ENCODE measurements at regions not wholly inside any gene's neighbourhood (a gene's known extent, or its start where the extent isn't known, plus 50 kb on each side); places are given as distances from the start of the nearest gene placed in this dataset.

DNA sequence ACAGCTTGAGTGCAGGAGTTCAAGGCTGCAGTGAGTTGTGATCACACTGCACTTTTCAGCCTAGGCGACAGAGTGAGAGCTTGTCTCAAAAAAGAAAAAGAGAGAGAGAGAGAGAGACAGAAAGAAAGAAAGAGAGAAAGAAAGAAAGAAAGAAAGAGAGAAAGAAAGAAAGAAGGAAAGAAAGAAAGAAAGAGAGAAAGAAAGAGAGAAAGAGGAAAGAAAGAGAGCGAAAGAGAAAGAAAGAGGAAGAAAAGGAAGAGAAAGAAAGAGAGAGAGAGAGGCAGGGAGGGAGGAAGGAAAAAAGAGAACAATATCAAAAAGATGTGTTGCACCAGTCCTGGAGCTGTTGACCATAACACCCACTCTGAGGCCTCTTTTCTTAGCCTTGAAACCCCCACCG is 89.8 kb upstream of the MBOAT2 start:
- no peak for DNase-seq (ENCODE audit: low read depth in 2 of 2)
- Histone ChIP-seq H3K4me1 (ENCODE audit: control insufficient read depth, extremely low read depth, insufficient read depth, low read length) (no peaks in the 10 kb centered on the region), H2AFZ (ENCODE audit: low read length) (no peak overlapping the region), H3K9ac (ENCODE audit: insufficient read depth, low read length) (no peak overlapping the region), H3K4me3 (replicated peaks in 1 of 4; ENCODE audit: control extremely low read depth in 1 of 4, insufficient read depth in 1 of 4, low read depth in 3 of 4, low read length in 4 of 4) (no peak overlapping the region), H3K79me2 (ENCODE audit: control insufficient read depth, insufficient read depth, low read length) (no peaks in the 10 kb centered on the region), H3K27me3 (ENCODE audit: control insufficient read depth, insufficient read depth, low read length) (no peaks in the 10 kb centered on the region), H4K20me1 (ENCODE audit: control insufficient read depth, extremely low read depth, insufficient read depth, low read length) (no peaks in the 10 kb centered on the region), H3K4me2 (ENCODE audit: extremely low read depth, insufficient read depth, low read length) (no peak overlapping the region), H3K27ac (ENCODE audit: insufficient read depth, low read length) (no peak overlapping the region), H3K36me3 (ENCODE audit: control insufficient read depth, insufficient read depth, low read length) (no peaks in the 10 kb centered on the region), H3K9me3 (ENCODE audit: control insufficient read depth, insufficient read depth, low read depth, low read length) (no peaks in the 10 kb centered on the region)
- TF ChIP-seq, protein P1, sequence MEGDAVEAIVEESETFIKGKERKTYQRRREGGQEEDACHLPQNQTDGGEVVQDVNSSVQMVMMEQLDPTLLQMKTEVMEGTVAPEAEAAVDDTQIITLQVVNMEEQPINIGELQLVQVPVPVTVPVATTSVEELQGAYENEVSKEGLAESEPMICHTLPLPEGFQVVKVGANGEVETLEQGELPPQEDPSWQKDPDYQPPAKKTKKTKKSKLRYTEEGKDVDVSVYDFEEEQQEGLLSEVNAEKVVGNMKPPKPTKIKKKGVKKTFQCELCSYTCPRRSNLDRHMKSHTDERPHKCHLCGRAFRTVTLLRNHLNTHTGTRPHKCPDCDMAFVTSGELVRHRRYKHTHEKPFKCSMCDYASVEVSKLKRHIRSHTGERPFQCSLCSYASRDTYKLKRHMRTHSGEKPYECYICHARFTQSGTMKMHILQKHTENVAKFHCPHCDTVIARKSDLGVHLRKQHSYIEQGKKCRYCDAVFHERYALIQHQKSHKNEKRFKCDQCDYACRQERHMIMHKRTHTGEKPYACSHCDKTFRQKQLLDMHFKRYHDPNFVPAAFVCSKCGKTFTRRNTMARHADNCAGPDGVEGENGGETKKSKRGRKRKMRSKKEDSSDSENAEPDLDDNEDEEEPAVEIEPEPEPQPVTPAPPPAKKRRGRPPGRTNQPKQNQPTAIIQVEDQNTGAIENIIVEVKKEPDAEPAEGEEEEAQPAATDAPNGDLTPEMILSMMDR (conservative IDR thresholded peaks at IDR 0.05 in 1 of 2, IDR thresholded peaks at IDR 0.05 in 1 of 2; ENCODE audit: low read depth in 1 of 2, low read length in 2 of 2), result no peak
- no peak for TF ChIP-seq EZH2 (IDR thresholded peaks at IDR 0.05; ENCODE audit: low read length, missing control alignments)

DNA sequence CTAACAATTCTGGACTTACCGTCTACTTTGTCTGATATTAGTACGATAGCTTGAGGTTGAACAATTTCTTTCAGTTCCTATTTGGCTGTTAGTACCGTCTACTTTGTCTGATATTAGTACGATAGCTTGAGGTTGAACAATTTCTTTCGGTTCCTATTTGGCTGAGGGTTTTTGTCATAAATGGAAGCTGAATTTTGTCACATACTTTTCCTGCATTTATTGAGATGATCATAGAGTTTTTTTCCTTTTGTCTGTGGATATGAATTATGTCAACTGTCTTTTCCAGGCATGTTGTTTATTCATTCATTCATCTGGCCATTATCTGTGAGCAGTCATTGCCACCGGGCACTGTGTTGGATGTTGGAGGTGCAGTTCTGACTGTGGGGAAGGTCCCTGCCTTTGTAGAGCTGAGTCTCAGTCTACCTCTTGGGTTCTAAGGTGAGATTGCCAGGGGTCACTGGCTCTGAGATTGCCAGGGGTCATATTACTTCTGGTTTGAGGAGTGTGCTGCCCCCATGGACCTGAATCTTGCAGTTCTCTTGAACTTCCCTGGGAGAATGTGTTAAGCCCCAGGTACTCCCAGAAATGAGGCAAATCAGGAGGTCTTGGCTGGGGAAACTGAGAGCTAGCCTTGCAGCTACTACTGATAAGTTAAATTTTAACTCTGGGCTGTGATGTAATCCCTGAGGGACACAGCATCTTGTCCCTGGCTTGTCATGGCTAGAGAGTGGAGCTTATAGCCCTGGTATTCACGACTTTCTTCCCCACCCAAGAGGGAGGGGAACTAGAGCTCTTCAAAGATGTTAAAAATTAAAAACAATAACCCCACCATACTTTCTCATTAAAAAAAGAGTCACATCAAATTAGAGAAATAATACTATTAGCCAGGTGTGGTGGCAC is 89.1 kb upstream of the MBOAT2 start:
- no peak for TF ChIP-seq EZH2 (IDR thresholded peaks at IDR 0.05; ENCODE audit: low read length, missing control alignments)
- TF ChIP-seq, protein P1 (conservative IDR thresholded peaks at IDR 0.05 in 1 of 2, IDR thresholded peaks at IDR 0.05 in 1 of 2; ENCODE audit: low read depth in 1 of 2, low read length in 2 of 2), result no peak
- peaks cover 2% of the 10 kb centered on the region for H3K4me1 ChIP-seq (ENCODE audit: control insufficient read depth, extremely low read depth, insufficient read depth, low read length)
- no peaks in the 10 kb centered on the region for H3K36me3 ChIP-seq (ENCODE audit: control insufficient read depth, insufficient read depth, low read length)
- no peaks in the 10 kb centered on the region for H4K20me1 ChIP-seq (ENCODE audit: control insufficient read depth, extremely low read depth, insufficient read depth, low read length)
- no peaks in the 10 kb centered on the region for H3K79me2 ChIP-seq (ENCODE audit: control insufficient read depth, insufficient read depth, low read length)
- no peaks in the 10 kb centered on the region for H3K9me3 ChIP-seq (ENCODE audit: control insufficient read depth, insufficient read depth, low read depth, low read length)
- no peak overlapping the region for H3K4me3 ChIP-seq (replicated peaks in 1 of 4; ENCODE audit: control extremely low read depth in 1 of 4, insufficient read depth in 1 of 4, low read depth in 3 of 4, low read length in 4 of 4)
- no peak overlapping the region for H3K27ac ChIP-seq (ENCODE audit: insufficient read depth, low read length)
- no peaks in the 10 kb centered on the region for H3K27me3 ChIP-seq (ENCODE audit: control insufficient read depth, insufficient read depth, low read length)
- no peak overlapping the region for H3K4me2 ChIP-seq (ENCODE audit: extremely low read depth, insufficient read depth, low read length)
- no peak overlapping the region for H3K9ac ChIP-seq (ENCODE audit: insufficient read depth, low read length)
- no peak overlapping the region for H2AFZ ChIP-seq (ENCODE audit: low read length)
- DNase-seq (ENCODE audit: low read depth in 2 of 2), result no peak

DNA sequence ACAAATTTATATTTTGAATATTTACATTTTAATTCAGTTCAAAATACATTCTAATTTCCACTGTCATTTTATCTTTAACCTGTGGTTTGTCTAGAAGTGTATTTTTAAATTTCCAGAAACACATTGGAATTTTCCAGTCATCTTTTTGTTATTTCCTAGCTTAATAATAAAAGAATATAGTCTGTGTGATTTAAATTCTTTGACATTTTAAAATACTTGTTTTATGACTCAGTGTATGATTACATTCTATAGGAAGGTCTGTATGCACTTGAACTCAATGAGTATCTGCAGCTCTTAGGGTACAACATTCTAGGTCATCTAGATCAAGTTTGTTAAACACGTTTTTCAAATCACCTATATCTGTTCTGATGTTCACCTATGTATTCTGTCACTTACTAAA is 88.3 kb upstream of the MBOAT2 start:
- Histone ChIP-seq H3K27ac (ENCODE audit: insufficient read depth, low read length) (no peak overlapping the region), H3K4me2 (ENCODE audit: extremely low read depth, insufficient read depth, low read length) (no peak overlapping the region)
- peak in 1 of 2 donors; percentile 36 for DNase-seq (ENCODE audit: low read depth in 2 of 2)

More for the DNA sequence above, 88.3 kb upstream of the MBOAT2 start:
- Histone ChIP-seq H3K9ac (ENCODE audit: insufficient read depth, low read length) (no peak overlapping the region), H3K9me3 (ENCODE audit: control insufficient read depth, insufficient read depth, low read depth, low read length) (no peaks in the 10 kb centered on the region), H2AFZ (ENCODE audit: low read length) (no peak overlapping the region), H3K79me2 (ENCODE audit: control insufficient read depth, insufficient read depth, low read length) (no peaks in the 10 kb centered on the region), H3K4me1 (ENCODE audit: control insufficient read depth, extremely low read depth, insufficient read depth, low read length) (peaks cover 2% of the 10 kb centered on the region), H3K4me3 (replicated peaks in 1 of 4; ENCODE audit: control extremely low read depth in 1 of 4, insufficient read depth in 1 of 4, low read depth in 3 of 4, low read length in 4 of 4) (no peak overlapping the region), H4K20me1 (ENCODE audit: control insufficient read depth, extremely low read depth, insufficient read depth, low read length) (no peaks in the 10 kb centered on the region), H3K36me3 (ENCODE audit: control insufficient read depth, insufficient read depth, low read length) (no peaks in the 10 kb centered on the region), H3K27me3 (ENCODE audit: control insufficient read depth, insufficient read depth, low read length) (no peaks in the 10 kb centered on the region)
- no peak for TF ChIP-seq EZH2 (IDR thresholded peaks at IDR 0.05; ENCODE audit: low read length, missing control alignments)
- TF ChIP-seq, protein P1 (conservative IDR thresholded peaks at IDR 0.05 in 1 of 2, IDR thresholded peaks at IDR 0.05 in 1 of 2; ENCODE audit: low read depth in 1 of 2, low read length in 2 of 2), result no peak

All from fibroblast of lung (primary cell).